GM19463 (cell line): ENCODE measurements at regions not wholly inside any gene's neighbourhood (a gene's known extent, or its start where the extent isn't known, plus 50 kb on each side); places are given as distances from the start of the nearest gene placed in this dataset.
"Not testable (repeated sequence)": the region's sequence is repeated elsewhere in the genome, so short reads cannot be mapped to it uniquely, and the experiment has no call there.

Source experiments
- ATAC-seq: cut with Tn5 transposase; IDR thresholded peaks from one replicate; pipeline ENCODE4 v1.9.1; 2021; ENCODE audit warnings: mild to moderate bottlenecking, moderate library complexity; ENCODE audit not compliant: unreplicated experiment

DNA sequence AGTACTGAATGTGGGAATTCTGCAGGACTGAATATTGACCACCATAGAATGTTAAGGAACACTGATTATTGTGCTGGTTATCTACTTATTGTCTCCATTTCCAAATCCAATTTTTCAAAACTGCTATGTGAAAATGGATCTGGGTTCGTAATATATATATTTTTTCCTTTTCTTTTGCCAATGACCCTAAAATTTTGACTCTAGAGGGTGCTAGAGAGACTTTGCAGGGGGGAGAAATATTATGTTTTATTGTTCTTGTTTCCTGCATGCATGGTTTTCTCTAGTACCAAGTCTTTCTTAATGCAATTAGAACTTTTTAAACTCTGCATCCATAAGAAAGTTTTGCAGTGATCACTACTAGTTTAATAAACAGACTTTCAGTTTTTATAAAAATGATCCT lies 1256.9 kb downstream of the BRINP3 start:
- ATAC-seq: no peak

- not testable (repeated sequence) for ATAC-seq
These were observed 1251.9 kb downstream of the BRINP3 start for GRCh38 chr1:189225794-189226145.

DNA sequence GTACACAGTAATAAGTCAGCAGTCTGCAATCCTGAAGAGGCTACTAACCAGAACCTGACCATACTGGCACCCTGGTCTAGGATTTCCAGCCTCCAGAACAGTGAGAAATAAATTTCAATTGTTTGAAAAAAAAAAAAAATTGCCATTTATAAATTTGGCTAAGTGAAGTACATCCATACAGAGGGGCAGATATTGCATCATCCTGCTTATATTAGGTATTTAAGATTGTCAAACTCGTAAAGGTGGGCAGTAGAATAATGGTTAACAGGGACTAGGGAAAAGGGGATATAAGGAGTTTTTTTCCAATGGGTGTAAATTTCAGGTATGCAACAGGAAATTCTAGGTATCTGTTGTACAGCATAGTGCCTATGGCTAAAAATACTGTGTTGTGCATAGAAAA lies 1250.9 kb downstream of the BRINP3 start:
- ATAC-seq: no peak

GRCh38 chr1:189237008-189237407 lies 1240.7 kb downstream of the BRINP3 start:
- no peak for ATAC-seq

DNA sequence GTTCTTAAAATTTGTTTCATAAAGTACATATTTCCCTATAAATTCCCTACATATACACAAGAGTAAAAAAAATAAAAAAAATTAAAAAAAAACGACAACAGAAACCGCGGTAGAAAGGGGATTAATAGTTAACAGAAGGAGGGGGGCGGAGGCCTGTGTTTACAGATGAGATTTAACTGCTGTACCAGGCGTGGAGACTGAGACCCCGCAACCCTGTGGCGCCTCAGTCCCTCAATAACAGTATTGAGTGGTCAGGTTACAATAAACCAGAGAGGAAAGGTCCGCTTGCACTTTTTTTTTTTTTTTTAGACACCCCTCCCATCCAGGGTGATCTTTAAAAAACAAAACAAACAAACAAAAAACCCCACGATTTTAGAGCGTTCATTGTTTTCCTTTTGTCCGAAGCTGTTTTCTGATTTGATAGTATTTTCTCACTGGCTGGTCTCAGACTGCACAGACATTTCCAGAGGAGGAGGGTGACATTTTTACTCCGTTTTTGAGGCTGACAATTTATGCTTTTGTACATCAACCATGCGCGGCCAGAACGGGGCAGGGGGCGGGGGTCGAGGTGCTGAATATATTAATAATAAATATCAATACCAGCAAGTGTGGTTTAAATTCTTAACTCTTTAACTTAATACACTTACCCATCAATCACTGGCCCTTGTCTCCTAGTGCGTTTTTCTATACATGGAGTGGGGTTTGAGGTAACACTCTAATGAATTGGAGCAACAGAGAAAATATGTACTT lies 1223.9 kb downstream of the BRINP3 start:
- no peak for ATAC-seq

GRCh38 chr1:189261128-189261527 lies 1216.5 kb downstream of the BRINP3 start:
- not testable (repeated sequence) for ATAC-seq

- no peak for ATAC-seq
These were observed 1208.7 kb downstream of the BRINP3 start for GRCh38 chr1:189269011-189269410.

DNA sequence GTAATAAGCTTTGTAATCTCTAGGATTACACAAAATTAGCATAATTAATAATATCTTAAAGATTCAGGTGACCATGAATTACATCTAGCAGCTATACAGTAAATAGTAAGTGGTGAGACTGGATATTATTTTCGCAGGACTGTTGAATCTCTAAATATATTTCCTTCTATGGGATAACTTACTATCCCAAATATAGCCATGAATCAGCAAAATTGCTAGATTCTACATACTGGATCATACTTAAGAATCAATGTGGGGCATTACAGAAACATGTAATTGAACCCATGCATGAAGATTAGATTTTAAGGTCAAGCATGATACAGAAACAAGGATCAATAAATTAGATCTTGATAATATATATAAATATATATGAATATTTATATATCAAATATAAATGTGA lies 1203.4 kb downstream of the BRINP3 start:
- ATAC-seq: no peak

DNA sequence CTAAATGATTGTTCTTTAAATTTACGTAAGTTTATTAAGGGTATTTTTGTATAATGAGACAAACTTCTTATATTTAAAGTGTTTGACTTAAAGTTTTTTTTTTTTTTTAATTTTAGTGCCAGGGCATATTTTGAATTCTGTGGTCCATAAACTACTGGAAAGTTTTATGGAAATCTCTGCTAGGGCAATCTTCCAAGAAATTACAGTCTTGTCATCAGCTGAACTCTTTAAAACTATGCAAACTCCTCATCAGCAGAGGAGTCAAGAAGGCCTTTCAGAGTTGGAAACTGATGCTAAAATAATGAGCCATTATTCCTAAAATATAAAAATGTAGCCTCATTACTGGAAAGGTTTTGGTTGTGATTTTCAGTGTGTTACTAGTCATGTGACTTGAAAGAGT lies 1201.9 kb downstream of the BRINP3 start:
- no peak for ATAC-seq

DNA sequence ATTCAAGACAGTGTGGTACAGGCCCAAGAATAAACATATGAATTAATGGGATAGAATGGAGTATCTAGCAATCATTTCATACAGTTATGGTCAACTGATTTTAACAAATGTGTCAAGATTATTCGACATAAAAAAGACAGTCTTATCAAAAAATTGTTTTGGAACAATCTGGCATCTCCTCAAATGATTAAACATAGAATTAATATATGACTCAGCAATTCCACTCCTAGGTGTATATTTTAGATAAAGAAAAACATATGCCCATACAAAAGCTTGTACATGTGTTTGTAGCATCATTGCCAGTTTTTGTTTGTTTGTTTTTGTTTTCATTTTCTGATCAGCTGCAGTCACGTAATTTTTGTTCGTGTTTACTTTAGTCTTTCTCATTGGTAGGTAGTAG lies 1188.3 kb downstream of the BRINP3 start:
- ATAC-seq: no peak

DNA sequence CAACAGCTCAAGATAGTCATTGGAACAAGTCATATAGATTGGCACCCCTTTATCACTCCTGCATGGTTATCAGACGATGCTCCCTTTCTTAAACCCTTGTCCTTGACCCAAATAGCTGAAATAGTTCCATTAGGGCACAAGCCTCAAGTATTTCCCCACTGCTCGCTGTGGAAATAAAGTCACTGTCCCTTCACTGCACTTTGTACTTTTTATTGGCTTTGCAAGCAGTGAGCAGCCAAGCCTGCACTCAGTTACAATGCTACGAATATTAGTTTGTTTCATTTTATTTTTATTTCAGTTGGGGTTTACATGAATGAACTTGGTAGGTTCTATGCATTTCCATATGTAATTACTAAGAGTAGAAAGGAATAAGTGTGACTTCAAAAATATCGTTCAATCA lies 1176.4 kb downstream of the BRINP3 start:
- ATAC-seq: no peak

DNA sequence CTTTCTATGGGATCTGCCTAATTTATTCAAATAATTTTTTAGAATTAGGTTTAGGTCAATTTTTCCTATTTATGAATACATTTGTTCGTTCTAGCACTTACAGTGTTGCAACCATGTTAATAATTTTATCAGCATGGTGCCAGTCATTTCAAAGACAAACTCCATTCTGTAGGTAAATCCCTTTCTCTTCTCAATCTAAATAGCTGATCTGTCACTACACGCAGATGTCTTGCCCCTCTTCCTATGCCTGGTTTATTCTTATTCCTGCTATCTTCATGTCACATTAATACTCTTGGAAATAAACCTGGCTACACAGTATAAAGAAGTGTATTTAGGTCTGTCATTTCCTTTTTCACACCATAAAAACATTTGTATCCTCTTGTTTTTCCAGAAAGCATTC lies 1172.4 kb downstream of the BRINP3 start:
- ATAC-seq: no peak

DNA sequence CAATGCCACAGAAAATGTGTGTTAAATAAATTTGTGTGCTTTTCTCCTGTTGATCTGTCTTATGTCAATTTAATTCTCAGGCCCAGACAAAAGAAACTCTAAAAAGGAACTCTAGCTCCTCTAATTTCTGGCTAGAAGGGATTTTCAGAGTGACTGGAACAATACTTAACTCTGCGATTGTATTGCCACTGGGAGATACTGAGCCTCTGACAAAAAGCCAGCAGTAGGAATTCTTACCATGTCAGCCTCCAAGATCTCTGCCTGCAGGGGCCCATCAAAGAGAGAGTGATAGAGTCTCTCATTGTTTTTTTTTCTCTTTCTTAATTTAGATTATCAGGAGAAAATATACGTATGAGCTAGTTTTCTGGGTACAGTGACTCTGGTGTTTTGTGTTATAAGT lies 1165.7 kb downstream of the BRINP3 start:
- no peak for ATAC-seq

- no peak for ATAC-seq
These were observed 1165.2 kb downstream of the BRINP3 start for GRCh38 chr1:189312499-189312898.

DNA sequence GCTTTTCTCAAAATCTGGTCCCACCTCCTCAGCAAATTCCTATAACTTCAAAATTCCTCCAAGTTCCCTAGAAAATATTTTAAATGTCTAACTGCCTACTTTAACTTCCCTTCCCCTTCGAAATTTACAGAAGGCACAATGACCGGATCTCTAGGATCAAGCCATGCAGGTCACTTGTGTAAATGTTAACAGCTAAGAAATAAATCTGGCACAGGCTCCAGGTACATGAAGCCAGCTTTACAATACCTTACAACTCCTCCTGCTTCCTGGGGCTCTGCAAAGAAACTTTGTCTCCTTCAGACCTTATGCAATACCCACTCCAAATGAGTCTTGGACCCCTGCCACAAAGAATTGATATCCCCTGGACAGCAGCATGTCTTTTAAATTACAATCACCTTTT lies 1164.2 kb downstream of the BRINP3 start:
- no peak for ATAC-seq

DNA sequence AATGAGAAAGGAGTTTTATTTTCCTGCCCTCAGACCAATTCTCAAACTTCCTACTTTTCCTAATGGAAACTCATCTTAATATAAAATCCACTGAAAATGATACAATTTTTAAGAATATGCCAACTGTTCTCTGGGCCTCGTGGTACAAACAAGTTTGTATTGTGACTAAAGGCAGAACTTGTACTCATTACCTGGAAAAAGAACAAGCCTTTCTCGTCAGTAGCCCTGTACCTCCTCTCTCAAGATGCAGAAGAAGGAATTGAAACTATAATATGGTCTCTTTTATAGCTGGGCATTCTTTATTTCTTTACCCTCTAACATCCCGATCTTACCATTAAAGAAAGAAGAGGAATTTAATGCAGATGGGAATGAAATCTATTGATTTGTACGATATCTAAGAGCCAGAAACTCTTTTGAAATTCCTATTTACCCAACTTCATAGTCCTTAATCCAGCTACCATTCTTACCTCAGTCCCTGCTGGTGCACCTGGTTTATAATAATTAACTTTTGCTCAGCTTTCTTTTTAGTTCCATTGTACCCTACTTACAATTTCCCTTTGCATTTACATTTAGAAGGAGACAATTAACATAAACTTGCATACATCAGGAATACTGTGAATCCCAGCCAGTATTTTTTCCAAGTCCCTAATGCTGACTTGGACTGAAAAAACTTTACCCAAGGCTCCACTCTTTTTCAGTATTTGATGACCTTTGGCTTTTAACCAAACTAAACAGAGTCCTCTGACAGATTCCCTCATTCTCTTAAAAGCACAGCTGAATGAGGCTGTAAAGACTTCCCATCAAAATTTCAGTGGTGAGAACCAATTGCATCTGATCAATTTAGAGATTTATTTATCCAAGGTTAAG lies 1162.4 kb downstream of the BRINP3 start:
- no peak for ATAC-seq

- ATAC-seq: no peak
These were observed 1154.6 kb downstream of the BRINP3 start for GRCh38 chr1:189323091-189323490.

GRCh38 chr1:189331071-189331470 lies 1146.6 kb downstream of the BRINP3 start:
- ATAC-seq: not testable (repeated sequence)

DNA sequence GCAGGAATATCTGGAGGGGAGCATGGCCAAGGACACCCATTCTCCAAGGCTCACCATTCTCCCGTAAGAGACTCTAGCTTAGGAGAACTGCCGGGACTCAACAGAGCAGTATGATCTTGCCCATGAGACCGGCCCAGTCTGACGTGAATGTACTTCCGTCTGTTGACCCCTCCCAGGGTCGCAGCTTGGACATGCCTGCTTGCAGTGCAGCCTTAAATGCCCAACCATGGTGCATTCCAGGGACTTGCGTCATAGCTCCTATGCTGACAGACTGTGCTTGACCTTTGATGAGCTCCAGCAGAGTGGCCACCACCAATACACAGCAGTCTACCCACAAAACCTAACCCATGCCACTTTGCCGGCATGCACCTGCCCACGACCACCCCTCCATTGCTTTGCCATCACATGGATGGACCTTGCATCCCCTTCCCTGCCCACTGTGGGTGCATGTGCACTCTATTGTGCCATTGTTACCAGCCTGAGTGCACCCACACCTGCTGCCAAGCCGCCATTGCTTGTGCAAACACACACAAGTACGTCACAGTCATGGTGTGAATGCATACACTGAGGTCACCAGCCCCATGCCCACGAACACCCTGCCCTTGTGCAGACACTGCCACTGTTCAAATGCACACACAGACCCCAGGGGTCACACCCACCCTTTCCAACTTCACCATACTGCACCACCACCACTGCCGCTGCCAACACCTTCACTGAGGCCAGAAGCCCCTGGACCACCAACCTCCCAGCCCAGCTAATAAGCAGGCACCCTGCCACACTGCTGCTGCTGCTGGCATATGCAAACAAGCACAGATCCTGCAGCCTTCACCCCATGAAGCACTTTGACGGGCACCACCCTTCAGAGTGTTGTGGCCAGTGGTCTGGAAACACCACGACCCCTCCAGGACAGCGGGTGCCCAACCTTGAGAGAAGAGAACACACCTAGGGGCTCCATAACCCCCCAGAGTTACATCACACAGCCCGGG lies 1141.3 kb downstream of the BRINP3 start:
- no peak for ATAC-seq

DNA sequence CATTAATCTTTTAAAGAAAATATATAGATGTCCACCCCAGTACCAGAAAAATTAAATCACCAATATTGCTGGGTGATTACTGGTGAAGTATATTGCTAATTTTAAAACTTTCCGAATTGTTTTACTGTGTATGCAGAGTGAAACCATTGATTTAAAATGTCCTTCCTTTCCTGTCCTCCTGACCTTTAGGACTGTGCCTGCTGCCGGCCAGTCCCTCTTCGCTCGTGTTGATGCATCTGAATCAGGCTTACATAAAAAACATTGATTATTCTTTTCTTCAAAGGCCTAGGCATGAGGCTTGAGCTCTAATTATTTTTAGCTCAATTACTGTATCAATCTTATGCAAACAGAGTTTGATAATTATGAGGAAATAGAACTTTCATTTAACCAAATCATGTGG lies 1128.1 kb downstream of the BRINP3 start:
- ATAC-seq: no peak

GRCh38 chr1:189350983-189351616 lies 1126.6 kb downstream of the BRINP3 start:
- no peak for ATAC-seq
